GM12874 (cell line): ENCODE measurements at regions not wholly inside any gene's neighbourhood (a gene's known extent, or its start where the extent isn't known, plus 50 kb on each side); places are given as distances from the start of the nearest gene placed in this dataset.

Experiments
- CTCF ChIP-seq: IDR thresholded peaks from 2 replicates; pipeline ENCODE4 v1.5.1; 2011; ENCODE audit warnings: low read depth, mild to moderate bottlenecking, control low read depth, low read length, moderate library complexity; ENCODE audit not compliant: insufficient read depth

DNA sequence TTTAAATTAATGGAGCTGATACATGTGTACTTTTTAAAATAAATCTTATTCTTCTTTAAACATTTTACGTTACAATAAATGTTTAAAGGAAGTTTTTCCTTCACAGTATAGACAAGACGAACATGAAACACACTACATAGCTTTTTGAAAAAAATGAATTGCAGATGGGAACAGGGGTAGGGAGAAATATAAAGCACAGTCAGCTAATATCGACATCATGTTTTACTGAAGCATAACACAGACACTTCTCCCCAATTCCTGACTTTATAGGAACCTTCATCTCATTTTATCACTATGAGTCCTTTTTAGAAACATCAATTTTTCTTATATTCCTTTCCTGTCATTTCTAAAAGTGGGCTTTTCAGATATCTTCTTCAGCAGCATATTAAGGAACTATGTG, 153.5 kb downstream of the MACC1 start:
- TF ChIP-seq CTCF = no peak

GRCh38 chr7:20062932-20063331, 154.3 kb downstream of the MACC1 start:
- TF ChIP-seq CTCF = no peak

- no peak for TF ChIP-seq CTCF
These were observed 163.7 kb downstream of the MACC1 start for GRCh38 chr7:20053334-20054104.

DNA sequence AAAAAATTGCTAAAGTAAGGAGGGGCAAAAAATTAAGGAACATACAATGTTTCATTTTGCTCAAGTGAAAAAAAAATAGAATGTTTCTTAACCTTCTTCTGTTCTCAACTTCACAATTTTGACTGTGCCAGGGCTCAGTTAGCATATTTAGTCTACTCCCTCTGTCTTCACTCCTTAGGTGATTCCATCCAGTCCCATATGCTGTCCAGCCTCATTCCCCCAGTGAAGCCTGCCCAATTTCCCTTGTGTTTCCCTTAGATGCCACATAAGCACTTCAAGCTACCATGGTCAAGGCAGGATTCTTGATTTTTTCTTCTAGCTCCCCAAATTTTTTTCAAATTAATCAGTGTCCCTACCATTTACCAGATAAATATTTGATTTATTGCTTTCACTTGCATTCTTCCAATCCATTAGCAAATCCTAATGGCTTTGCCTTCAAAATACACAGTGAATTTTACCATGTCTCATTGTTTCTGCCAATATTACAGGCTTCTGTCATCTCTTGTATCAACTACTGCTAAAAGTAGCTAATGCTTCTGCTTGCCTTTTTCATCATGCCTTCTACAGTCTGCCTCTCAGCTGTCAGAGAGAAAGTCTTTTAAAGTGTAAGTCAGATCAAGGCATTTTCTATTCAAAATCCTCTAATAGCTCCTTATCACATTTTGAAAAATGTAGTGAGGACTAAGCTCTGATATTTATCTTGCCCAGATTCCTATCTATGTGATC, 166.8 kb downstream of the MACC1 start:
- no peak for TF ChIP-seq CTCF

DNA sequence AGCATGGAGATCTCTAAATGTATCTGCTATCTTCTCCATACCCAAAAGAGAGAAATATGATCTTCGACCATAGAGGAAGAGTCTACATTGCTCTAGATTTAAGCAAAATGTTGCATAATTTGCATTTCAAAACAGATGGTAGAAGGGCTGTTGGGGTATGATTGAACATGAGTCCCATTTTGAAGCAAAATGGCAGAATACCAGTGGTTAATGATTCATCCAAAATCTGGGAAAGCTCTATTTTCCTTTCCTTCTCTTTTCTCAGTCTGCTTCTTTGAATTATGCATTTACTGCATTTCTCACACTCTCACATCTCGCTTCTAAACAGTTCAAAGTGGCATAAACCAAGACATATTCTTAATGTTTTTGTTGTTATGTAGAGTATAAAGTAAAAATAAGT, 178.5 kb downstream of the MACC1 start:
- TF ChIP-seq CTCF = no peak

DNA sequence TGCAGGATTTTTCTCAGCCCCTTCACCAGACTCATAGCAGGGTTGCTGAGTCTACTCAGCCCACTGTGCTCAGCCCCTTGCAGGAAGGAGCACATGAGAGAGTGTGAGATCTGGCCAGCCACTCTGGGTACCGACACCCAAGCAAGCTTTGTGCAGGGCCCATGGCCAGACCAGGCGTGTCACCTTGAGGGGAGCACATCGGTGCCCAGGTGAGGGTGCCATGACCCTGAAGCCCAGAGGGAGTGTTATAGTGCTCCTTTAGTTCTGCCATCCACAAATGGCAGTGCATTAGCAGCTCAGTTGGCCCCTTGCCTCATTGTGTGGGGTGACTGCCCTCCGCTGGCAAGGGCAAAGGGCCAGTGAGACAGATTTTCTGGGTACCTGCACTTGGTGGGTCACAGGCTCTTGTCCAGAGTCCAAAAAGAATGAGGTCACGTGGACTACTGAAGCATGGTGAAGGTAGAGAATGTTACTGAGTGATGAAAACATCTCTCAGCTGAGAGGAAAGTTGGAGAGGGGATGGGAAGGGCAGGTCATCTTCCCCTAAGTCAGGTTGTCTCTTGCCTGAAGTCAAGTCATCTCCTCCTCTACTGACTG, 181.8 kb downstream of the MACC1 start:
- TF ChIP-seq CTCF = no peak

GRCh38 chr7:20033621-20034400, 183.4 kb downstream of the MACC1 start:
- no peak for TF ChIP-seq CTCF
